Natural killer cell (primary cell): ENCODE measurements at regions not wholly inside any gene's neighbourhood (a gene's known extent, or its start where the extent isn't known, plus 50 kb on each side); places are given as distances from the start of the nearest gene placed in this dataset.

Experiments used
- ATAC-seq, 3 donors: fragments of 150-1000 bp in 2 of 3; fragments of 200-7000 bp in 1 of 3; cut with Tn5 transposase; 1 replicate in 1 of 3; 2 replicates in 2 of 3; pipeline ENCODE4 v1.10.0; 2021; ENCODE audit warnings: mild to moderate bottlenecking in 2 of 3, moderate library complexity in 2 of 3
- DNase-seq, 2 donors: peaks; one replicate each; pipeline versions ENCODE4 v3.0.0 to v3.0.0-alpha.2; 2013 to 2021; ENCODE audit warnings: mixed read lengths in 1 of 2
- H3K27ac ChIP-seq: one replicate; pipeline ENCODE4 v1.5.1; 2013; ENCODE audit warnings: mild to moderate bottlenecking, low read length
- H3K27me3 ChIP-seq: one replicate; pipeline ENCODE4 v1.6.1; 2013; ENCODE audit warnings: low read length; ENCODE audit not compliant: control insufficient read depth, insufficient read depth
- H3K36me3 ChIP-seq: one replicate; pipeline ENCODE4 v1.6.1; 2013; ENCODE audit warnings: low read length; ENCODE audit not compliant: control insufficient read depth, insufficient read depth
- H3K4me1 ChIP-seq: one replicate; pipeline ENCODE4 v1.6.1; 2013; ENCODE audit warnings: low read length; ENCODE audit not compliant: control insufficient read depth, insufficient read depth
- H3K4me3 ChIP-seq: one replicate; pipeline ENCODE4 v1.5.1; 2013; ENCODE audit warnings: low read length
- H3K9me3 ChIP-seq: one replicate; pipeline ENCODE4 v1.6.1; 2013; ENCODE audit warnings: low read length; ENCODE audit not compliant: control insufficient read depth, insufficient read depth
- H3K27ac Mint-ChIP-seq, 2 donors: one replicate each; pipeline ENCODE4 v1.8.0; 2022; ENCODE audit warnings: mild to moderate bottlenecking in 2 of 2, mixed read lengths in 2 of 2, moderate library complexity in 1 of 2
- H3K27me3 Mint-ChIP-seq, 2 donors: one replicate each; pipeline ENCODE4 v1.8.0; 2022; ENCODE audit warnings: low read depth in 2 of 2, mixed read lengths in 2 of 2
- H3K36me3 Mint-ChIP-seq: one replicate; pipeline ENCODE4 v1.8.0; 2022; ENCODE audit warnings: mixed read lengths
- H3K4me1 Mint-ChIP-seq, 2 donors: one replicate each; pipeline ENCODE4 v1.8.0; 2022; ENCODE audit warnings: mixed read lengths in 2 of 2
- H3K4me3 Mint-ChIP-seq: one replicate; pipeline ENCODE4 v1.8.0; 2022; ENCODE audit warnings: mild to moderate bottlenecking, moderate library complexity, mixed read lengths
- H3K9me3 Mint-ChIP-seq, 2 donors: one replicate each; pipeline ENCODE4 v1.8.0; 2022; ENCODE audit warnings: mixed read lengths in 2 of 2
- WGBS: methylation state at CpG from one replicate; pipeline ENCODE4 v1.1.7; 2013; ENCODE audit warnings: missing lambda C conversion rate; ENCODE audit not compliant: insufficient coverage; 5-methylcytosine and 5-hydroxymethylcytosine counted together
- intact Hi-C: fragments of 100-400 bp; cut with micrococcal nuclease; formaldehyde crosslinking; loops from one replicate; pipeline ENCODE4 v1.14.2; 2022
- TF ChIP-seq, protein P1 (sequence below): fragments of 200-600 bp; IDR thresholded peaks from one replicate; pipeline ENCODE4 v1.8.0; 2022; ENCODE audit warnings: antibody characterized with exemption

DNA sequence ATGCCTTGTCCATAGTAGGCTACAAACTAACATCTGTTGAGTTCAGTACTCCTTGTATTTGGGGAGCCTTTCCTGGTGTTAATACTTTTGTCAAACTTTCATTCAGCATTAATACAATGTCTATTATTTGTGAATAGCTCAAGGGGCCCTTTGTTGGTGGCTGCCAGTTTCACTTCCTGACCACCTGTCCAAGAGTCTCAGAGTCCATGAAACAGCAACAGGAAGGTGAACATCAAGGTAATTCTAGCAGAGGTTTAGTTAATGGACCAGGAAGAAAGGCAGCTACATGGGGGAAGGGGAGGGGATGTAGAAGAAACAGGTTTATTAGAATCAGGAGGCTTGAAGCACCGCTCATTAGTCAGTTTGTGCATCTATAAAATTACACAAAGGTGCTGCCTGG is 386.9 kb downstream of the PDCD6IP start:
- no peaks in the 10 kb centered on the region for H3K4me1 Mint-ChIP-seq
- no peaks in the 10 kb centered on the region for H3K4me1 ChIP-seq
- peaks cover 0 to 6% of the 10 kb centered on the region in 2 donors for H3K27me3 Mint-ChIP-seq
- TF ChIP-seq, protein P1, sequence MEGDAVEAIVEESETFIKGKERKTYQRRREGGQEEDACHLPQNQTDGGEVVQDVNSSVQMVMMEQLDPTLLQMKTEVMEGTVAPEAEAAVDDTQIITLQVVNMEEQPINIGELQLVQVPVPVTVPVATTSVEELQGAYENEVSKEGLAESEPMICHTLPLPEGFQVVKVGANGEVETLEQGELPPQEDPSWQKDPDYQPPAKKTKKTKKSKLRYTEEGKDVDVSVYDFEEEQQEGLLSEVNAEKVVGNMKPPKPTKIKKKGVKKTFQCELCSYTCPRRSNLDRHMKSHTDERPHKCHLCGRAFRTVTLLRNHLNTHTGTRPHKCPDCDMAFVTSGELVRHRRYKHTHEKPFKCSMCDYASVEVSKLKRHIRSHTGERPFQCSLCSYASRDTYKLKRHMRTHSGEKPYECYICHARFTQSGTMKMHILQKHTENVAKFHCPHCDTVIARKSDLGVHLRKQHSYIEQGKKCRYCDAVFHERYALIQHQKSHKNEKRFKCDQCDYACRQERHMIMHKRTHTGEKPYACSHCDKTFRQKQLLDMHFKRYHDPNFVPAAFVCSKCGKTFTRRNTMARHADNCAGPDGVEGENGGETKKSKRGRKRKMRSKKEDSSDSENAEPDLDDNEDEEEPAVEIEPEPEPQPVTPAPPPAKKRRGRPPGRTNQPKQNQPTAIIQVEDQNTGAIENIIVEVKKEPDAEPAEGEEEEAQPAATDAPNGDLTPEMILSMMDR, result no peak
- H3K36me3 ChIP-seq, result no peaks in the 10 kb centered on the region
- H3K36me3 Mint-ChIP-seq, result no peaks in the 10 kb centered on the region
- H3K9me3 Mint-ChIP-seq, result no peaks in the 10 kb centered on the region
- H3K4me3 ChIP-seq, result no peak overlapping the region
- ATAC-seq (no peak), DNase-seq (no peak)
- 100% methylated on average over 1 of the region's 1 CpG for WGBS
- H3K27ac ChIP-seq, result no peak overlapping the region
- no peaks in the 10 kb centered on the region for H3K9me3 ChIP-seq
- H3K4me3 Mint-ChIP-seq, result no peak overlapping the region
- no peak overlapping the region for H3K27ac Mint-ChIP-seq
- H3K27me3 ChIP-seq, result no peaks in the 10 kb centered on the region
- intact Hi-C loops, result no loop called here

DNA sequence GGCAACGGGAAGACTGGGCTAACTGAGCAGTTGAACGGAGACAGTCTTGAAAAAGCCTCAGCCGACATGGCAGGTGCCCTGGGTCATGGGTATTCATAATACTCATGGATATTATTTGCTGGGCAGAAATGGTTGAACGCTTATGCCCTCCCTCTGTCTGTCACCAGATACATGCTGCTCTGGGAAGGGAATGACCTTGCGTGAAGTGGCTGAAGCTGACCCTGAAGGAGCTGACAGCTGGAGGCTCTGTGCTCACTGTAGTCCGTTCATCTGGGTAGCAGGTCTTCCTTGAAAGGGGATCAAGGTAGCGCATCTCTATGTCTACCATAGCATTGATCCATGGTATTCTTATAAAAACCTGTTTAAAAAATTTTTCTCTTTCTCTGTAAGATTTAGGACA is 390.7 kb downstream of the PDCD6IP start:
- no peak overlapping the region for H3K27ac Mint-ChIP-seq
- DNase-seq (no peak), ATAC-seq (no peak)
- peaks cover 0 to 3% of the 10 kb centered on the region in 2 donors for H3K27me3 Mint-ChIP-seq
- Histone ChIP-seq H3K4me3 (no peak overlapping the region), H3K4me1 (no peaks in the 10 kb centered on the region), H3K9me3 (no peaks in the 10 kb centered on the region), H3K27ac (no peak overlapping the region), H3K36me3 (no peaks in the 10 kb centered on the region), H3K27me3 (no peaks in the 10 kb centered on the region)
- TF ChIP-seq, protein P1, result no peak
- H3K9me3 Mint-ChIP-seq, result no peaks in the 10 kb centered on the region
- H3K4me1 Mint-ChIP-seq, result no peaks in the 10 kb centered on the region
- 86% methylated on average over 7 of the region's 7 CpGs for WGBS
- no peaks in the 10 kb centered on the region for H3K36me3 Mint-ChIP-seq
- intact Hi-C loops, result no loop called here
- no peak overlapping the region for H3K4me3 Mint-ChIP-seq

DNA sequence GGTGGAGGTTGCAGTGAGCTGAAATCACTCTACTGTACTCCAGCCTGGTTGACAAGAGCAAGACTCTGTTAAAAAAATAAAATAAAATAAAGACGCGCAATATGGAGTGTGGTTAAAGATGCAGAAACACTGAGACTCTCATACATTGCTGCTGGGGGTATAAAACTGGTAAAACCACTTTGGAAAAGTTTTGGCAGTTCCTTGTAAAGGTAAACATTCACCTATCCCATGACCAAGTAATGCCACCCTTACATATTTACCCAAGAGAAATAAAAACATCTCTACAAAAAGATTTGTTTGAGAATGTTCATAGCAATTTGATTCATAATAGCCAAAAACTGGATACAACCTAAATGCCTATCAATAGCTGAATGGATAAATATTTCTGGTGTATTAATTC is 398.5 kb downstream of the PDCD6IP start:
- intact Hi-C loops, result no loop called here
- no peaks in the 10 kb centered on the region for H3K27me3 ChIP-seq
- DNase-seq (no peak), ATAC-seq (no peak)
- 100% methylated on average over 2 of the region's 2 CpGs for WGBS
- H3K27ac ChIP-seq, result no peak overlapping the region
- Mint-ChIP-seq H3K27ac (no peak overlapping the region), H3K4me3 (no peak overlapping the region), H3K27me3 (no peaks in the 10 kb centered on the region), H3K4me1 (peaks cover 4 to 7% of the 10 kb centered on the region in 2 donors), H3K9me3 (no peaks in the 10 kb centered on the region), H3K36me3 (no peaks in the 10 kb centered on the region)
- no peaks in the 10 kb centered on the region for H3K4me1 ChIP-seq
- TF ChIP-seq, protein P1, result no peak
- H3K36me3 ChIP-seq, result no peaks in the 10 kb centered on the region
- no peaks in the 10 kb centered on the region for H3K9me3 ChIP-seq
- no peak overlapping the region for H3K4me3 ChIP-seq

DNA sequence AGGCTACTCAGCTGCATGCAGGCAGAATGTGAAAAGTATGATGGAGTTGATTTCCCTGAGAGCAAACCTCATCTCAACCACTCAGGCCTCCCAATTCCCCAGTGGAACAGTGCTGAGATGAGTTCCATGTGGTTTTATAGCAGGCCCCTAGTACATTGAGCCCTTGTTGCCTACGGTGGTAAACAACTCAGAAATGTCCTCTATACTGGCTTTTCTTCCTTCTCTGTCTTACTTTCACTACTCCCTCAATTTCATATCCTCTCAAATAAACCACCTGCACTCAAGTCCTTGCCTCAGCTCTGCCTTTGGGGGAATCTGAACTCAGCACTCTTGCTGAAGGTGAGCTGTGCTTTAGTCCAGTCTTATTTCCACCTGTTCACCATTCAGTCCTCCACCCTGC is 399.9 kb downstream of the PDCD6IP start:
- peak in 1 of 3 donors; percentile 21 for ATAC-seq
- H3K4me1 ChIP-seq, result no peaks in the 10 kb centered on the region
- no peak overlapping the region for H3K27ac ChIP-seq
- no peaks in the 10 kb centered on the region for H3K27me3 Mint-ChIP-seq
- no peak overlapping the region for H3K27ac Mint-ChIP-seq
- H3K9me3 Mint-ChIP-seq, result no peaks in the 10 kb centered on the region
- H3K9me3 ChIP-seq, result no peaks in the 10 kb centered on the region
- TF ChIP-seq, protein P1, result no peak
- no peak for DNase-seq
- H3K4me1 Mint-ChIP-seq, result peaks cover 4 to 7% of the 10 kb centered on the region in 2 donors
- H3K36me3 ChIP-seq, result no peaks in the 10 kb centered on the region
- no peak overlapping the region for H3K4me3 ChIP-seq
- intact Hi-C loops, result no loop called here
- WGBS, result 20% methylated on average over 1 of the region's 1 CpG
- no peak overlapping the region for H3K4me3 Mint-ChIP-seq
- no peaks in the 10 kb centered on the region for H3K36me3 Mint-ChIP-seq
- no peaks in the 10 kb centered on the region for H3K27me3 ChIP-seq
